ENCODE measurements at regions not wholly inside any gene's neighbourhood (a gene's known extent, or its start where the extent isn't known, plus 50 kb on each side); places are given as distances from the start of the nearest gene placed in this dataset.

GRCh38 chr2:221637851-221638250 lies 65.7 kb upstream of the EPHA4 start:
- no peaks in the 10 kb centered on the region for H3K4me1 Mint-ChIP-seq
- H3K27ac ChIP-seq (ENCODE audit: low read depth, low read length) = no peak overlapping the region
- H3K27me3 Mint-ChIP-seq = no peaks in the 10 kb centered on the region
- DNase-seq = no peak
- H3K36me3 Mint-ChIP-seq = no peaks in the 10 kb centered on the region
- H3K9me3 Mint-ChIP-seq = peaks cover 0 to 3% (median 0%) of the 10 kb centered on the region in 5 donors
- H3K4me3 ChIP-seq (ENCODE audit: low read length) = no peak overlapping the region
- H3K27ac Mint-ChIP-seq = no peak overlapping the region
- H3K36me3 ChIP-seq (ENCODE audit: insufficient read depth, low read length) = no peaks in the 10 kb centered on the region
- H3K27me3 ChIP-seq (ENCODE audit: insufficient read depth, low read length, poor library complexity, severe bottlenecking) = no peaks in the 10 kb centered on the region
- POLR2A ChIA-PET = no interaction called here
- CTCF ChIA-PET = no interaction called here
- H3K9me3 ChIP-seq (ENCODE audit: low read length) = no peaks in the 10 kb centered on the region
- no peak overlapping the region for H3K4me3 Mint-ChIP-seq
- H3K4me1 ChIP-seq (ENCODE audit: insufficient read depth, low read length) = no peaks in the 10 kb centered on the region

GRCh38 chr2:221635949-221636348 lies 63.8 kb upstream of the EPHA4 start:
- Mint-ChIP-seq H3K27ac (no peak overlapping the region), H3K4me1 (no peaks in the 10 kb centered on the region), H3K4me3 (no peak overlapping the region), H3K36me3 (no peaks in the 10 kb centered on the region), H3K27me3 (no peaks in the 10 kb centered on the region), H3K9me3 (peaks cover 0 to 3% (median 0%) of the 10 kb centered on the region in 5 donors)
- H3K36me3 ChIP-seq (ENCODE audit: insufficient read depth, low read length) = no peaks in the 10 kb centered on the region
- no peaks in the 10 kb centered on the region for H3K27me3 ChIP-seq (ENCODE audit: insufficient read depth, low read length, poor library complexity, severe bottlenecking)
- DNase-seq = no peak
- no peak overlapping the region for H3K27ac ChIP-seq (ENCODE audit: low read depth, low read length)
- ChIA-PET CTCF (no interaction called here), POLR2A (no interaction called here)
- H3K4me1 ChIP-seq (ENCODE audit: insufficient read depth, low read length) = no peaks in the 10 kb centered on the region
- no peaks in the 10 kb centered on the region for H3K9me3 ChIP-seq (ENCODE audit: low read length)
- H3K4me3 ChIP-seq (ENCODE audit: low read length) = no peak overlapping the region

- DNase-seq = no peak
- no peak overlapping the region for H3K27ac ChIP-seq (ENCODE audit: low read depth, low read length)
- no peaks in the 10 kb centered on the region for H3K4me1 ChIP-seq (ENCODE audit: insufficient read depth, low read length)
- no peaks in the 10 kb centered on the region for H3K9me3 ChIP-seq (ENCODE audit: low read length)
- Mint-ChIP-seq H3K27ac (no peak overlapping the region), H3K9me3 (no peaks in the 10 kb centered on the region), H3K36me3 (no peaks in the 10 kb centered on the region), H3K4me3 (no peak overlapping the region), H3K27me3 (peaks cover 0 to 14% of the 10 kb centered on the region in 2 donors), H3K4me1 (no peaks in the 10 kb centered on the region)
- POLR2A ChIA-PET = no interaction called here
- no peak overlapping the region for H3K4me3 ChIP-seq (ENCODE audit: low read length)
- CTCF ChIA-PET = no interaction called here
- no peaks in the 10 kb centered on the region for H3K36me3 ChIP-seq (ENCODE audit: insufficient read depth, low read length)
- H3K27me3 ChIP-seq (ENCODE audit: insufficient read depth, low read length, poor library complexity, severe bottlenecking) = no peaks in the 10 kb centered on the region
These were observed 57.4 kb upstream of the EPHA4 start for GRCh38 chr2:221629468-221629867.

- CTCF ChIA-PET = no interaction called here
- H3K4me3 Mint-ChIP-seq = no peak overlapping the region
- no peak overlapping the region for H3K27ac Mint-ChIP-seq
These were observed 52.4 kb upstream of the EPHA4 start for GRCh38 chr2:221624475-221624874.

More at GRCh38 chr2:221624475-221624874, 52.4 kb upstream of the EPHA4 start:
- no peaks in the 10 kb centered on the region for H3K4me1 Mint-ChIP-seq
- no peaks in the 10 kb centered on the region for H3K36me3 Mint-ChIP-seq
- Histone ChIP-seq H3K27ac (ENCODE audit: low read depth, low read length) (no peak overlapping the region), H3K27me3 (ENCODE audit: insufficient read depth, low read length, poor library complexity, severe bottlenecking) (no peaks in the 10 kb centered on the region), H3K36me3 (ENCODE audit: insufficient read depth, low read length) (no peaks in the 10 kb centered on the region), H3K4me3 (ENCODE audit: low read length) (no peak overlapping the region), H3K4me1 (ENCODE audit: insufficient read depth, low read length) (no peaks in the 10 kb centered on the region), H3K9me3 (ENCODE audit: low read length) (no peaks in the 10 kb centered on the region)
- H3K9me3 Mint-ChIP-seq = no peaks in the 10 kb centered on the region
- H3K27me3 Mint-ChIP-seq = peaks cover 1 to 10% of the 10 kb centered on the region in 2 donors
- POLR2A ChIA-PET = no interaction called here
- no peak for DNase-seq

Data from CD8-positive, alpha-beta memory T cell (primary cell).